ENCODE measurements at regions not wholly inside any gene's neighbourhood (a gene's known extent, or its start where the extent isn't known, plus 50 kb on each side); places are given as distances from the start of the nearest gene placed in this dataset.

GRCh38 chr2:18465979-18466378, 94.5 kb downstream of the RDH14 start:
- DNase-seq, result no peak

- DNase-seq, result no peak
Observed at GRCh38 chr2:18464913-18465312, 95.5 kb downstream of the RDH14 start.

GRCh38 chr2:18456026-18456425, 104.4 kb downstream of the RDH14 start:
- DNase-seq, result no peak

GRCh38 chr2:18455236-18455862, 105.1 kb downstream of the RDH14 start:
- DNase-seq, result no peak

- no peak for DNase-seq
Observed at GRCh38 chr2:18454692-18455235, 105.7 kb downstream of the RDH14 start.

GRCh38 chr2:18446715-18447114, 113.7 kb downstream of the RDH14 start:
- no peak for DNase-seq

GRCh38 chr2:18445433-18446320, 114.8 kb downstream of the RDH14 start:
- peak in 1 of 3 experiments; percentile 12 for DNase-seq

- no peak for DNase-seq
Observed at GRCh38 chr2:18444806-18445205, 115.6 kb downstream of the RDH14 start.

GRCh38 chr2:18441583-18441982, 118.9 kb downstream of the RDH14 start:
- no peak for DNase-seq

GRCh38 chr2:18440777-18441176, 119.7 kb downstream of the RDH14 start:
- DNase-seq, result no peak

GRCh38 chr2:18440141-18440661, 120.3 kb downstream of the RDH14 start:
- no peak for DNase-seq

- peak in 1 of 3 experiments; percentile 21 for DNase-seq
Observed at GRCh38 chr2:18439716-18440115, 120.7 kb downstream of the RDH14 start.

- DNase-seq, result no peak
Observed at GRCh38 chr2:18437909-18438308, 122.5 kb downstream of the RDH14 start.

GRCh38 chr2:18436503-18437005, 123.9 kb downstream of the RDH14 start:
- peak in 1 of 3 experiments; percentile 11 for DNase-seq

- peak; percentile 33 to 85 (median 41) for DNase-seq
Observed at GRCh38 chr2:18435426-18436037, 124.9 kb downstream of the RDH14 start.

- no peak for DNase-seq
Observed at GRCh38 chr2:18433872-18434271, 126.6 kb downstream of the RDH14 start.

- DNase-seq, result no peak
Observed at GRCh38 chr2:18432999-18433398, 127.5 kb downstream of the RDH14 start.

- no peak for DNase-seq
Observed at GRCh38 chr2:18430996-18431748, 129.3 kb downstream of the RDH14 start.

GRCh38 chr2:18428516-18428915, 131.9 kb downstream of the RDH14 start:
- no peak for DNase-seq

- DNase-seq, result no peak
Observed at GRCh38 chr2:18427762-18428161, 132.7 kb downstream of the RDH14 start.

- DNase-seq, result no peak
Observed at GRCh38 chr2:18426174-18426573, 134.3 kb downstream of the RDH14 start.

GRCh38 chr2:18425210-18425703, 135.2 kb downstream of the RDH14 start:
- DNase-seq, result peak in 1 of 3 experiments; percentile 32

Data from NCI-H1417 (cell line).